HG03457 (cell line): ENCODE measurements at regions not wholly inside any gene's neighbourhood (a gene's known extent, or its start where the extent isn't known, plus 50 kb on each side); places are given as distances from the start of the nearest gene placed in this dataset.

Experiments used
- ATAC-seq: cut with Tn5 transposase; IDR thresholded peaks from one replicate; pipeline ENCODE4 v1.9.1; 2021; ENCODE audit warnings: moderate number of reproducible peaks; ENCODE audit not compliant: unreplicated experiment

- ATAC-seq, result no peak
Observed at GRCh38 chr18:39406941-39407340, 1841.3 kb upstream of the CELF4 start.

- ATAC-seq, result no peak
Observed at GRCh38 chr18:39403121-39403520, 1837.5 kb upstream of the CELF4 start.

- no peak for ATAC-seq
Observed at GRCh38 chr18:39399662-39400061, 1834.1 kb upstream of the CELF4 start.

- ATAC-seq, result no peak
Observed at GRCh38 chr18:39396168-39396567, 1830.6 kb upstream of the CELF4 start.

- no peak for ATAC-seq
Observed at GRCh38 chr18:39389800-39390379, 1824.3 kb upstream of the CELF4 start.

- no peak for ATAC-seq
Observed at GRCh38 chr18:39380866-39381265, 1815.3 kb upstream of the CELF4 start.

- no peak for ATAC-seq
Observed at GRCh38 chr18:39380186-39380725, 1814.7 kb upstream of the CELF4 start.

GRCh38 chr18:39375066-39375465 is 1809.5 kb upstream of the CELF4 start:
- no peak for ATAC-seq

- no peak for ATAC-seq
Observed at GRCh38 chr18:39371996-39372395, 1806.4 kb upstream of the CELF4 start.

GRCh38 chr18:39366656-39367055 is 1801.1 kb upstream of the CELF4 start:
- no peak for ATAC-seq

- ATAC-seq, result no peak
Observed at GRCh38 chr18:39365836-39366485, 1800.4 kb upstream of the CELF4 start.

GRCh38 chr18:39360072-39360471 is 1794.5 kb upstream of the CELF4 start:
- no peak for ATAC-seq

GRCh38 chr18:39359636-39360035 is 1794.0 kb upstream of the CELF4 start:
- no peak for ATAC-seq

- ATAC-seq, result no peak
Observed at GRCh38 chr18:39350945-39351344, 1785.3 kb upstream of the CELF4 start.

GRCh38 chr18:39349801-39350200 is 1784.2 kb upstream of the CELF4 start:
- no peak for ATAC-seq

GRCh38 chr18:39348757-39349156 is 1783.2 kb upstream of the CELF4 start:
- ATAC-seq, result no peak

- no peak for ATAC-seq
Observed at GRCh38 chr18:39347701-39348100, 1782.1 kb upstream of the CELF4 start.

GRCh38 chr18:39346916-39347315 is 1781.3 kb upstream of the CELF4 start:
- no peak for ATAC-seq

- no peak for ATAC-seq
Observed at GRCh38 chr18:39345321-39345720, 1779.7 kb upstream of the CELF4 start.

GRCh38 chr18:39344487-39344886 is 1778.9 kb upstream of the CELF4 start:
- no peak for ATAC-seq

GRCh38 chr18:39341129-39341528 is 1775.5 kb upstream of the CELF4 start:
- no peak for ATAC-seq

GRCh38 chr18:39340418-39340817 is 1774.8 kb upstream of the CELF4 start:
- ATAC-seq, result no peak
